ENCODE measurements at regions not wholly inside any gene's neighbourhood (a gene's known extent, or its start where the extent isn't known, plus 50 kb on each side); places are given as distances from the start of the nearest gene placed in this dataset.

GRCh38 chr4:126563389-126563788 is 1069.4 kb upstream of the INTU start:
- 88 to 97% (median 91%) methylated on average over 11 of the region's 11 CpGs for WGBS, 5 donors
- H3K36me3 ChIP-seq, result no peaks in the 10 kb centered on the region
- intact Hi-C loops (cut with DNase I; ENCODE audit: low total_unique reads), result no loop called here
- no peaks in the 10 kb centered on the region for H3K4me1 ChIP-seq
- DNase-seq, result no peak
- peaks cover 0 to 11% (median 0%) of the 10 kb centered on the region in 8 donors for H3K9me3 ChIP-seq
- H3K27me3 ChIP-seq (replicated peaks in 1 of 7), result no peaks in the 10 kb centered on the region
- TF ChIP-seq CTCF (IDR thresholded peaks at IDR 0.05 in 8 of 11, conservative IDR thresholded peaks at IDR 0.05 in 3 of 11) (no peak), POLR2AphosphoS5 (IDR thresholded peaks at IDR 0.05) (no peak), POLR2A (IDR thresholded peaks at IDR 0.05) (no peak)
- no peak overlapping the region for H3K27ac ChIP-seq
- no peak overlapping the region for H3K4me3 ChIP-seq

GRCh38 chr4:126564283-126564854 is 1068.4 kb upstream of the INTU start:
- no peak overlapping the region for H3K27ac ChIP-seq
- WGBS, 5 donors, result 73 to 84% (median 81%) methylated on average over 5 of the region's 5 CpGs
- H3K9me3 ChIP-seq, result peaks cover 0 to 11% (median 0%) of the 10 kb centered on the region in 8 donors
- H3K36me3 ChIP-seq, result no peaks in the 10 kb centered on the region
- no peak overlapping the region for H3K4me3 ChIP-seq
- no peaks in the 10 kb centered on the region for H3K27me3 ChIP-seq (replicated peaks in 1 of 7)
- no peak for DNase-seq
- TF ChIP-seq POLR2A (IDR thresholded peaks at IDR 0.05) (no peak), CTCF (IDR thresholded peaks at IDR 0.05 in 8 of 11, conservative IDR thresholded peaks at IDR 0.05 in 3 of 11) (no peak), POLR2AphosphoS5 (IDR thresholded peaks at IDR 0.05) (no peak)
- intact Hi-C loops (cut with DNase I; ENCODE audit: low total_unique reads), result no loop called here
- no peaks in the 10 kb centered on the region for H3K4me1 ChIP-seq

- H3K27ac ChIP-seq, result no peak overlapping the region
- DNase-seq, result no peak
- intact Hi-C loops (cut with DNase I; ENCODE audit: low total_unique reads), result no loop called here
- H3K4me1 ChIP-seq, result no peaks in the 10 kb centered on the region
- H3K4me3 ChIP-seq, result no peak overlapping the region
- no peaks in the 10 kb centered on the region for H3K27me3 ChIP-seq (replicated peaks in 1 of 7)
- 73 to 85% (median 76%) methylated on average over 7 of the region's 7 CpGs for WGBS, 5 donors
- no peaks in the 10 kb centered on the region for H3K9me3 ChIP-seq
- H3K36me3 ChIP-seq, result no peaks in the 10 kb centered on the region
- TF ChIP-seq CTCF (IDR thresholded peaks at IDR 0.05 in 8 of 11, conservative IDR thresholded peaks at IDR 0.05 in 3 of 11) (no peak), POLR2A (IDR thresholded peaks at IDR 0.05) (no peak), POLR2AphosphoS5 (IDR thresholded peaks at IDR 0.05) (no peak)
Measured at GRCh38 chr4:126568652-126569570, 1063.8 kb upstream of the INTU start.

GRCh38 chr4:126572264-126572663 is 1060.5 kb upstream of the INTU start:
- H3K4me3 ChIP-seq, result no peak overlapping the region
- intact Hi-C loops (cut with DNase I; ENCODE audit: low total_unique reads), result no loop called here
- 24 to 49% (median 45%) methylated on average over 2 of the region's 2 CpGs for WGBS, 5 donors
- H3K27ac ChIP-seq, result no peak overlapping the region
- H3K9me3 ChIP-seq, result no peaks in the 10 kb centered on the region
- DNase-seq, result no peak
- H3K36me3 ChIP-seq, result no peaks in the 10 kb centered on the region
- TF ChIP-seq POLR2A (IDR thresholded peaks at IDR 0.05) (no peak), POLR2AphosphoS5 (IDR thresholded peaks at IDR 0.05) (no peak), CTCF (IDR thresholded peaks at IDR 0.05 in 8 of 11, conservative IDR thresholded peaks at IDR 0.05 in 3 of 11) (no peak)
- no peaks in the 10 kb centered on the region for H3K27me3 ChIP-seq (replicated peaks in 1 of 7)
- H3K4me1 ChIP-seq, result no peaks in the 10 kb centered on the region

Data from spleen (tissue), 11 donors.